Astrocyte of the cerebellum (primary cell): ENCODE measurements at regions not wholly inside any gene's neighbourhood (a gene's known extent, or its start where the extent isn't known, plus 50 kb on each side); places are given as distances from the start of the nearest gene placed in this dataset.

Experiments used
- DNase-seq: peaks from one replicate; pipeline ENCODE4 v3.0.0-alpha.2; 2011; ENCODE audit warnings: low read depth
- H3K4me3 ChIP-seq: 2 replicates; pipeline ENCODE4 v1.5.1; 2011; ENCODE audit warnings: mild to moderate bottlenecking, low read depth, low read length, moderate library complexity
- in situ Hi-C: cut with HindIII; loops from 2 replicates; pipeline ENCODE4 v1.10.0; 2017; ENCODE audit warnings: low sequenced_read_pairs
- TF ChIP-seq, protein P1 (sequence below): IDR thresholded peaks from 2 replicates; pipeline ENCODE4 v1.5.1; 2012; ENCODE audit warnings: low read length, low read depth, moderate library complexity, mild to moderate bottlenecking; ENCODE audit errors: missing control alignments

DNA sequence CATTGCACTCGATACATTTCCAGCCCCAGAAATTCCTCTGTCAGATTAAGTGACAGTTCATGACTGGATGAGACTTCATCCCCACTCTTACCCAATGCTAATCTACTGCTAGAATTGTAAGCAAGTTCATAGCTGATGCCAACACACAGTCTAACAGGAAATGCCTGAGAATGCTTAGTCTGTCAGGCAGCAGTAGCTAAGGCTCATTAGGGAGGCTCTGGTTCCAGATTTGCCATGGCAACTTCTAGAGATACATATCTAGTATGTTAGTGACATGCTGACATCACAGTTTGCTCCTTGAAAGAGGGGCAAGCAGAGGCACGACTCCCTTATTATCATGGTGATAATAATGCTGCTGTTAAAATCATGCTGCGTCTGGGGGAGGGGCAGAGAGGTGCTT, 198.4 kb downstream of the RBM43 start:
- TF ChIP-seq, protein P1, sequence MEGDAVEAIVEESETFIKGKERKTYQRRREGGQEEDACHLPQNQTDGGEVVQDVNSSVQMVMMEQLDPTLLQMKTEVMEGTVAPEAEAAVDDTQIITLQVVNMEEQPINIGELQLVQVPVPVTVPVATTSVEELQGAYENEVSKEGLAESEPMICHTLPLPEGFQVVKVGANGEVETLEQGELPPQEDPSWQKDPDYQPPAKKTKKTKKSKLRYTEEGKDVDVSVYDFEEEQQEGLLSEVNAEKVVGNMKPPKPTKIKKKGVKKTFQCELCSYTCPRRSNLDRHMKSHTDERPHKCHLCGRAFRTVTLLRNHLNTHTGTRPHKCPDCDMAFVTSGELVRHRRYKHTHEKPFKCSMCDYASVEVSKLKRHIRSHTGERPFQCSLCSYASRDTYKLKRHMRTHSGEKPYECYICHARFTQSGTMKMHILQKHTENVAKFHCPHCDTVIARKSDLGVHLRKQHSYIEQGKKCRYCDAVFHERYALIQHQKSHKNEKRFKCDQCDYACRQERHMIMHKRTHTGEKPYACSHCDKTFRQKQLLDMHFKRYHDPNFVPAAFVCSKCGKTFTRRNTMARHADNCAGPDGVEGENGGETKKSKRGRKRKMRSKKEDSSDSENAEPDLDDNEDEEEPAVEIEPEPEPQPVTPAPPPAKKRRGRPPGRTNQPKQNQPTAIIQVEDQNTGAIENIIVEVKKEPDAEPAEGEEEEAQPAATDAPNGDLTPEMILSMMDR, result no peak
- in situ Hi-C loops, result no loop called here
- no peak for DNase-seq
- no peak overlapping the region for H3K4me3 ChIP-seq

DNA sequence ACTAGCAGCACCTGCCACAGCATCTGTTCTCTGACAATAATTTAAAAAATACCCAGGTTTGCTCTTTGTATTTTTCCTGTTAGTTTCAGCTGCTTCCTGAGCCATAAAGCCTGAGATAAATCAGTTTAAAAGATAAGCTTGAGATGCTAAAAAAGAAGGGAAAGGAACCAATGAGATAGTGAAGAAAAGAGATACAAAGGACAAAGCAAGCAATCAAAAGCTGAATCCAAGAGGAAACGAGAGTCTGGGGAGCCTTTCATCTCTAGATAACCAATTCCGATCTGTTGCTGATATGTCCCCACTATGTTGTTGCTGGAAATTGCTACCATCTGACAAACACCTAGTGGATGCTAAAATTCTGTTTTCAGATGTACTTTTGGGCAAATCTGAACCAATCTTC, 201.4 kb downstream of the RBM43 start:
- in situ Hi-C loops, result no loop called here
- no peak for DNase-seq
- no peak overlapping the region for H3K4me3 ChIP-seq
- TF ChIP-seq, protein P1, result no peak

DNA sequence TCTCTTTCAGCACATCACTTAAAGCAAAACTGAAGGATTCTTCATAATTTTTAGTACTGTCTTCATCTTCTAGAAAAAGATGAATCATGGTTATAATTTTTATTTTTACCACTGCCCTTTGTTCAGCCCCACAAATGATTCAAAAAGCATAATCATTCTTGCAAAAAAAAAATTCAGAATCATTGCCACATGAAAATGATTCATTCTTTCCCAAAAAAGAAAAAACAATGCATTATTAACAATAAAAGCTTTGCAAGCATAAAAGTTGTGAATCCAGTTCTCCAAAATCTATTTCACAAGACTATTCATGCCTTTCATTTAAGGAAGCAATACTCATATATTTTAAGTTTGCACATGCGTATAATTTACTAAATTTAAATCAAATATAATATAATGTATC, 204.8 kb downstream of the RBM43 start:
- in situ Hi-C loops, result no loop called here
- no peak for DNase-seq
- TF ChIP-seq, protein P1, result no peak
- no peak overlapping the region for H3K4me3 ChIP-seq

DNA sequence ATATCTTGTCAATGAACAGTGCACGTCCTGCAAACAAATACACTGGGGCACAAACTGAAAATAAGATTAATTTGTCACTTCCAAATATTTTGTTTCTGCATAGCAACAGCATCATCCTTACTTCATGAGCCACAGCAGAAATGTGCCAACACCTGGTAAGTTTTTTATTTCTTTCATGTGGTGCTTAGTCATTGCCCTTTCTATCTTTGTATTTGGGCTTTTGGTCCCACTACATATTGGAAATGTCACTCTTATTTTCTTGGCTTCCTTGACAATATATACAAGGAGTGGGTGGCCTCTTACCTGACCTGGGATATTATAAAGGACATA, 208.0 kb downstream of the RBM43 start:
- no peak overlapping the region for H3K4me3 ChIP-seq
- in situ Hi-C loops, result no loop called here
- TF ChIP-seq, protein P1, result no peak
- no peak for DNase-seq

DNA sequence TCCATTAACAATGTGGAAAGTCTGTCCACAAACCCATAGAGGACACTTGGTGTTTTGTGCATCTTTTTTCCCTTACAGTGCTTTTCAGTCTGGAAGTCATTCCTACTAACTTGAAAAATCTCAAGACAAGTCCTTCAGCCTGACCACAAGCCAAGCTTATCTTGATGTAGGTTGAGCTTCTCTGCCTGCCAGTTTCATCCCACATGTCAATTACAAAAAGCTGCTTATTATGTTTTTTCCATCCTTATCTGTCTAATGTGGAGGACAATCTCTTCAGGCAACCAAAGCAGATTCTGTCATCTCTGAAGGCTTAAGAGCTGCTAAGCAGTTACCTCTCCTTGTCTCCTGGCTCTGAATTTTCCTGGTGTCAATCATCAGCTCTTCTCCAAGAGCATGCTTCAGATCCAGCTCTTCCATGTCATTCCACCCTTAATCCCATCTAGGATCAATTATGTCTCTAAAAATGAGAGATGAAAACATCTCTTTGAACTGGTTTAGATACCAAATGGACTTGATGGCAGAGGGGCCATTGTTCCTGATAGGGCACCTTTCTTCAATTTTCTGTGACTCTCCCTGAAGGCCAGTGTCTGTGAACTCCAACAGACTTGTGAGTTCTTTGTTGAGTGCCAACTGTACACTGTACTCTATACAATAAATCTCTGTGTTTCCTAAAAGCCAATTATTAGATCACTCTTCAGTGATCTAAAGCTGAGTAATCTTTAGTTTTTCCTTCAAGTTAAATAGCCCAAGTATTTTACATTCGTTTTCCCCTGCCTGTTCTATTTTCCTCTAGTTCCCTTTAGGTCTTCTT, 208.6 kb downstream of the RBM43 start:
- no peak for DNase-seq
- no peak overlapping the region for H3K4me3 ChIP-seq
- in situ Hi-C loops, result no loop called here
- TF ChIP-seq, protein P1, result no peak

DNA sequence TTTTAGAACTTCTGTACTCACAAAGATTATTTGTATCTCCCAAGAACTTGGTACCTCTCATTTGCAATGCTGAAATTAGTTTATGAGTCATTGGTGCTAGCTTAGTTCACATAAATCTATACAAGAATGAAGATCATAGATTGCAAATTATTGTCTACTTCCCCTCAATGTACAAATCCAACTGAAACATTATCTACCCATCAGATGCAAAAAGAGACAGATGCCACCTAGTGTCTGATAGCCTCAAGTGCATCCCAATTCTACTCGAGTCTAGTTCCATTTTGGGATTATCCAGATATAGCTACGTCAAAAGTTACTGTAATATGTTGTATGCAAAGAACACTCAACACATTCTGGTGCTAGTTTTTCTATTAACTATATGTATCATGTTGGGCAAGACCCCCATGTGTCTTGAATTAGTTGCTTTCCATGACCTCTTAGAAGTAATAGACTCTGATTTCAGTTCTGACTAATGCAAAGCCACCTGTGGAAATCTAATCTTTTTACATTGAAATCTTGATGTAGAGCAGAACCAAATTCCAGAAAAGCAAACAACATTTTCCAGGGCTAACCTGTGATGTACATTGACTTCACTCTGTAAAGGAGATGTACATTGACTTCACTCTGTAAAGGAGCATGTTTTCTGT, 210.0 kb downstream of the RBM43 start:
- TF ChIP-seq, protein P1, result peak; percentile 78
- H3K4me3 ChIP-seq, result no peak overlapping the region
- peak; percentile 34 for DNase-seq
- in situ Hi-C loops, result no loop called here
